C4-2B (cell line): ENCODE measurements at regions not wholly inside any gene's neighbourhood (a gene's known extent, or its start where the extent isn't known, plus 50 kb on each side); places are given as distances from the start of the nearest gene placed in this dataset.

ENCODE experiments used
- ZFX ChIP-seq: fragments of 450-650 bp; IDR thresholded peaks from 2 replicates; pipeline ENCODE4 v1.6.1; 2017
- TF ChIP-seq, protein P1 (sequence below): fragments of 450-650 bp; conservative IDR thresholded peaks from 2 replicates; pipeline ENCODE4 v1.5.1; 2017; ENCODE audit warnings: mild to moderate bottlenecking

DNA sequence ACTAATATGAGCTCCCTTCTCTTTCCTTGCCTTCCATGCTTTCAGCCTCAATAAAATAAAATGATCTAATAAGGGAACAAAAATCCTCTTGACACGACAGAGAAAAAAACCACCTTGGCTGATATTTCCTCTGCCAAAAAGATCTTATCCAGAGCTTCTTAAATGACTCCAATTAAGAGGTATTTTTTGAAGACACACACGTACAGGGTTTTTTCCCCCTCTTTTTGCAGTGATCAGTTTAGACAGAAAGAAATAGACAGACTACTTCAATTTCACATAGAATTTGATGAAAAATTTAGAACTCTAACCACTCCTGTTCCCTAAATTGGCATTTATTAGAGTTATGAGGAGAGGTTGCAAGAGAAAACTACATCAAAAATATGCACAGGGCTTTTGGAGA, 217.2 kb upstream of the CDH11 start:
- TF ChIP-seq, protein P1, sequence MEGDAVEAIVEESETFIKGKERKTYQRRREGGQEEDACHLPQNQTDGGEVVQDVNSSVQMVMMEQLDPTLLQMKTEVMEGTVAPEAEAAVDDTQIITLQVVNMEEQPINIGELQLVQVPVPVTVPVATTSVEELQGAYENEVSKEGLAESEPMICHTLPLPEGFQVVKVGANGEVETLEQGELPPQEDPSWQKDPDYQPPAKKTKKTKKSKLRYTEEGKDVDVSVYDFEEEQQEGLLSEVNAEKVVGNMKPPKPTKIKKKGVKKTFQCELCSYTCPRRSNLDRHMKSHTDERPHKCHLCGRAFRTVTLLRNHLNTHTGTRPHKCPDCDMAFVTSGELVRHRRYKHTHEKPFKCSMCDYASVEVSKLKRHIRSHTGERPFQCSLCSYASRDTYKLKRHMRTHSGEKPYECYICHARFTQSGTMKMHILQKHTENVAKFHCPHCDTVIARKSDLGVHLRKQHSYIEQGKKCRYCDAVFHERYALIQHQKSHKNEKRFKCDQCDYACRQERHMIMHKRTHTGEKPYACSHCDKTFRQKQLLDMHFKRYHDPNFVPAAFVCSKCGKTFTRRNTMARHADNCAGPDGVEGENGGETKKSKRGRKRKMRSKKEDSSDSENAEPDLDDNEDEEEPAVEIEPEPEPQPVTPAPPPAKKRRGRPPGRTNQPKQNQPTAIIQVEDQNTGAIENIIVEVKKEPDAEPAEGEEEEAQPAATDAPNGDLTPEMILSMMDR: no peak
- no peak for TF ChIP-seq ZFX
